GM19438 (cell line): ENCODE measurements at regions not wholly inside any gene's neighbourhood (a gene's known extent, or its start where the extent isn't known, plus 50 kb on each side); places are given as distances from the start of the nearest gene placed in this dataset.

Experiments
- ATAC-seq: cut with Tn5 transposase; IDR thresholded peaks from one replicate; pipeline ENCODE4 v1.9.1; 2021; ENCODE audit warnings: low read depth; ENCODE audit not compliant: unreplicated experiment

DNA sequence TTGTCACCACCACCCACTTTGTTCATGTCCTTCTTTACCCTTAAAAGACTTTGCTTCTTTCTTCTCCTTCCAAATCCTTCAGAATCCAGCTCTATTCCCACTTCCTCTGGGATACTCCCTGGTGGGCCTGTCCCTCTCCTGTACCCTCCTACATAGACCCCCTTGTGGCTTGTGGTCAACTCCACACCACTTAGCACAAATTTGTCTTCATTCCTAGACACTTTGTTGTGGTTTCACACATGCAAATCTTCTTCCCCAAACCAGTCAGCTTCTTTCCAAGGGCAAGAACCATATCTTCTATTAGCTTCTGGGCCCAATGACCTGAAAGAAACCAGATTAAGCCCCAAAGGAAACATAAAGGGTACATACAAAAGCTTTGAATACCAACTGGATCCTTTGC lies 342.4 kb downstream of the TNS1 start:
- ATAC-seq: no peak

DNA sequence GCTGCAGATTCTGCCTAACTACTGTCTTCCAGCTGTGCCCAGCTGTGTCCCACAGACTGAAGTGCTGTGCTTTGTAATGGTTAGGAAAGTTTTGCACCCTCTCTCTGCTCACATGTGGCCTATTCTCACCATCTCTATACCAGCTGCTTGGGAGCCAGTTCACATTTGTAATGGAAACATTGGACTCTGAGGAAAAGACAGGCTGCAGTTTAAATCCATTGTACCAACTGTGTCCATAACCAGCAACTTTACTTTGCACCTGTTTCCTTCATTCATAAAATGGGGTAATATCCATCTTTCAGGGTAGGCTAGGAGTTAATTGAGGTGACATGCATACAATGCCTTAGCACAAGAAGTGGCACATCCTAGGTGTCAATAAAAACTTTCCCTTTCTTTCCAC lies 344.0 kb downstream of the TNS1 start:
- no peak for ATAC-seq

DNA sequence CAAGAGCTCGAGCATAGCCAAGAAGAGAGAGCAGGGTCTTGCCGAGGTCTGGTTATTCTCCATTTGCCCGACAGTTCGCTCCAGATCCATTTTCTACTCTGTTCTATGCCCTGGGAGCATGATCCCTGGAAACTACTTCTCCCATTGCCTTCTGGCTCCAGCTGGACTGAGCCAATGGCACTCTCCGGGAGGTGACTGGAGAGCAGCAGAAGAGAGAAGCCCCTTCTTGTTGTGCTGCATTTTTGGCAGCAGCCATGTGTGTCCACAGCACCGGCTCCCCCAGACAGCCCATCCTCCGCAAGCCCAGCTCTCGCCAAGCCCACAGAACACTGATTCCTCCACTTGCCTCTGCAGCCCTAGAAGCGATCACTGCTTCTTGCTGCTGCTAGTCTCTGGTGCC lies 345.5 kb downstream of the TNS1 start:
- ATAC-seq: no peak

- ATAC-seq: no peak
Observed at GRCh38 chr2:217656316-217656715, 346.5 kb downstream of the TNS1 start.

GRCh38 chr2:217655651-217656050 lies 347.1 kb downstream of the TNS1 start:
- no peak for ATAC-seq

- no peak for ATAC-seq
Observed at GRCh38 chr2:217654168-217654567, 348.6 kb downstream of the TNS1 start.

DNA sequence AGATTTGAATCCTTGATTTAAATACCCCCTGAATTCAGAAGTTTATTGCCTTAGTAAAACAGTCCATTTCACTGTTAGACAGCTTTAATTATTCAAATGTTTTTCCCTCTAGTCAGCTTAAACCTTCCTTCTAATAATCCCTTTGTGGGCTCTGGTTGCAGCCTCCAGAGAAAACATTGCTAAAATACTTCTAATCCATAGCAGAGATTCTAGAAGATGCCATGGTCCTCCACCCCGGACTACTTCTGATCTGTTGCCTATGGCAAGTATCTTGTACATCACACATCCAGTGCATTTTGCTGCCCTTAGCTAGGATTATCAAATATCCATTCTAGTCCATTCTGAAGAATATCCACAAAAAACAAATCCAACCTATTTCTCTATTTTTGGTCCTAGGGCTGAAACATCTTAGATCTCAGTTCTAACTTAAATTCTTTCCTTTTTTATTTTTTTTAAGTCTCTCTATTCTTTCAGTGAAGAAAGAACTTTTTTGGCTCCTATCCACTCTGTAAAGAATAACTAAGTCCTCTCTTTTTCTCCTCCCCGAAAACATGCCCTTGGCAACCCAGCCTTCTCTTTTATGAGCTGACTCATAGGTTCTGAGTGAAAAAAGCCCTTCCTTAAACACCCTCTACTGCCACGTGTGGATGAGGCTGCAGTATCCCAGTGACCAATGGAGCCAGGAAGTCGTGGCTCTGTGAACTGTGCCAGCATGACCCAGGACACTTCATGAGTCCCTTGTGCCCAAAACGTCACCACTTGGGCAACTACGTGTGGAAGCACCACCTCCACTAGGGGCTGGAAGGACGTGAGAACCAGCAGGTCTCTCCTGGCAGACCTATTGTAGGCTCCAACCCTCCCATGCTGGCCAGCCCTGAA lies 349.8 kb downstream of the TNS1 start:
- ATAC-seq: no peak

GRCh38 chr2:217650716-217651360 lies 352.0 kb downstream of the TNS1 start:
- no peak for ATAC-seq

GRCh38 chr2:217650229-217650628 lies 352.6 kb downstream of the TNS1 start:
- ATAC-seq: no peak

DNA sequence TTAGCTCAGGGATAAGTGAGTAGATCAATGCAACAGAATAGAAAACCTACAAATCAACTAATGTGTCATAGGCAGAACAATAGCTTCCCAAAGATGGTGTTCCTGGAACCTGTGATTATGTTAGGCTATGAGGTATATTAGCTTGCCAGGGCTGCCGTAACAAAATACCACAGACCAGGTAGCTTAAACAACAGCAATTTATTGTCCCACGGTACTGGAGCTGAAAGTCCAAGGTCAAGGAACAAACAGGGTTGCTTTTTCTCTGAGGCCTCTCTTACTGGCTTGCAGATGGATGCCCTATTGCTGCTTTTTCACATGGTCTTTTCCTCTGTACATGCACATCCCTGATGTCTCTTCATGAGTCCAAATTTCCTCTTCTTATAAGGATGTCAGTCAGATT lies 354.9 kb downstream of the TNS1 start:
- ATAC-seq: no peak

DNA sequence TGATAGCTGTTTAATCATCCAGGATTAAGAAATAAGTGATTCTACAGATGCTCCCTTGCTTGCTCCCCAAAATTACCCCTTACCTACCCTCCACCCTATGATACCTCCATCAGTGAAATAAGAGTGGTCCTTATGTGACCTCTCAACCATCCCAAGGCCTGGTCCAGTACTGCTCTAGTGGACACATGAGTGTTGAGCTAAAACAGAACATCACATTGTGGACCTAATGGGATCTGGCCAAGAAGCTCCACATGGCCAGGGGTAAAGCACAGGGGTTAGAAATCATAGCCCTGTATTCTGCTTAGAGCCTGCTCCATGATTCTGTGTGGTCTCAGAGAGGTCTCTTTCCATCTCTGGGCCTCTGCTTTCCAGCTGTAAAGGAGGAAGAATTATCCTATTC lies 355.6 kb downstream of the TNS1 start:
- no peak for ATAC-seq

DNA sequence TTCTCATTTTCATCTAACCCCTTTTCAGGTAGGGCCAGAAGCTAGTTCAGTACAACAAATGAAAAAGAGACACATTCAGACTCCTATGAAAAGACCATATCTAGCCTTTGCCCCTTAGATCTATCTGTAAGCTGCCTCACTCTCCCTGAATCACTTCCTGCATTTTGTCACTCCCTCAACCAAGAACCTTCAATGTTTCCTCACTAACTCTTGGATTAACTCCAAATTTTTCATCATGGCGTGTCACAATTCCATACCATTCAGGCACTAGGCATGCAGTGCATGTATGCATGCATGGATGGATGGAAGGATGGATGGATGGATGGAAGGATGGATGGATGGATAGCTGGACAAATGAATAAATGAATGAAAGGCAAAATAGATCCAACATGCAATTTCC lies 356.9 kb downstream of the TNS1 start:
- no peak for ATAC-seq

- no peak for ATAC-seq
Observed at GRCh38 chr2:217643789-217644301, 358.9 kb downstream of the TNS1 start.

GRCh38 chr2:217642944-217643343 lies 359.9 kb downstream of the TNS1 start:
- ATAC-seq: no peak

GRCh38 chr2:217641960-217642359 lies 360.8 kb downstream of the TNS1 start:
- ATAC-seq: no peak

GRCh38 chr2:217639481-217639880 lies 363.3 kb downstream of the TNS1 start:
- ATAC-seq: no peak

DNA sequence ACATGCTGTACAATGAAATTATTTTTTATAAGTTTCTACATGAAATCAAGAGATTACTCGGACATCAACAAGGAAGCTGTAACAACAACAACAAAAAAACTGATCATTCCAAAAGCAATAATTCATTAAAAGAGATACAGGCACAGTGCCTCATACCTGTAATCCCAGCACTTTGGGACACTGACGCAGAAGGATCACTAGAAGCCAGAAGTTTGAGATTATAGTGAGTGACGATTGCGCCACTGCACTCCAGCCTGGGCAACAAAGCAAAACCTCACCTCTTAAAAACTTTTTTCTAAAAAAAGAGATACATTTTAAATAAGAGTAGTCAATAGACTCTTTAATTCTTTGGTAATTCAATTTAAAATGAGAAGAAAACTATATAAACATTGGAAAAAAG lies 364.3 kb downstream of the TNS1 start:
- no peak for ATAC-seq

GRCh38 chr2:217638031-217638430 lies 364.8 kb downstream of the TNS1 start:
- no peak for ATAC-seq

- no peak for ATAC-seq
Observed at GRCh38 chr2:217636991-217637561, 365.7 kb downstream of the TNS1 start.

DNA sequence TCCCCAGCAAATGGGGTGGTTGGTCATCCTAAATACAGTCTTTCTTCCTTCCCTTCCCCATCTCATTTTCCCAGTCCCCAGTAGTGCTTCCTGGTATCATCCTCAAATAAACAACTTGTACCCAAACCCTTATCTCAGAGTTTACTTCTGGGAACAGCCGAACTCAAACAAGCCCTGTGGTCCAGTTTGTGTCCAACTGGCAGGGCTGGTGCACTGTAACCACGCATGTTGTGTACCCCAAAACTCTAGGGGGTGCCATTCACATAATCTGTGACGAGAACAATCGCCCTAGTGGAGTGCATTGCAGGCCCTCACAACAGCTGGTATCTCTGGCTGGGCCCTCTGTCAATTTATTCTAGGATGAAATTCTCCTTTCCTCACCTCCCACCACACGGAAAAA lies 366.2 kb downstream of the TNS1 start:
- ATAC-seq: no peak

GRCh38 chr2:217634871-217635270 lies 367.9 kb downstream of the TNS1 start:
- ATAC-seq: no peak

DNA sequence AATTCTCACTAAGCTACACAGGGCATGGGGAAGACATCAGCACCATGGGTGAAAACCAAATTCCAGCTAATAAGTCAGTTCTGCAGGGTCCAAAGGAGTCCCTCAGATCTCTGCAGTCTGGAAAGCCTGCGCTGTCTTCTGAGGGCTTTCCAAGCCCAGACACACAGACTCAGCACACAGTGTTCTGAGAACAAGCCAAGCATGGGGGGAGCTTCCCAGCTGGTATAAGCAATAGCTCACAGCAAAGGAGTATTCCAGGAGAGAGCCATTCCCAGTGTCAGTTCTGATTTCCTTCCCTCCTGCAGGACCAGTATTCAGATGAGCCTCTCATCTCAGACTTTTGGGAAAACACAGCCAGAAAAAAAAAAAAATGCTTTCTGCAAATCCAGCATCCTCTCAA lies 370.8 kb downstream of the TNS1 start:
- ATAC-seq: no peak
